ENCODE measurements at regions not wholly inside any gene's neighbourhood (a gene's known extent, or its start where the extent isn't known, plus 50 kb on each side); places are given as distances from the start of the nearest gene placed in this dataset.

DNA sequence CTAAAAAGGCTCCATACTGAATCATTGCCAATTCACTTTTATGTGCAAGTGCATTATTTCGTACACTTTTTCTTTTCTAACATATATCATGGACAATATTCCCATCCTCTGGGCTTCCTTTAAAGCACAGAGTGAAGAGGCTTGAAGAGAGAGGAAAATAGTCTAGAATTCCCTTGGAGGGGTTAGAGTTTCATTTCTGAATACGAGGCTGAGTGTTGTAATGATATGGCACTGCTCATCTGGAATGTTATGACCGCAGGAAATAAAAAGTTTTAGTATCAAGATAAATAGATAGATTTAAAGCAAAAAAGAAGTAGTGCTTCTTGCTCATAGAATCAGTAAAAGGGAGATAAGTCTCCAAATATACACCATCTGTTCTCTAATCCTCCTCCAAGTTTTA, 412.3 kb upstream of the SLITRK1 start:
- in situ Hi-C loops (cut with MboI; ENCODE audit: low sequenced_read_pairs) (no loop called here), dilution Hi-C loops (cut with HindIII; ENCODE audit: low sequenced_read_pairs, unreplicated experiment) (no loop called here), intact Hi-C loops (cut with micrococcal nuclease) (no loop called here)
- Histone ChIP-seq H3K4ac (ENCODE audit: low read depth, low read length) (no peak overlapping the region), H2BK5ac (ENCODE audit: low read depth, low read length, poor library complexity, severe bottlenecking) (no peak overlapping the region), H3K56ac (ENCODE audit: extremely low read depth, insufficient read depth, low read length) (no peak overlapping the region), H3K27ac (ENCODE audit: insufficient read depth, low read length) (no peak overlapping the region), H4K91ac (ENCODE audit: insufficient read depth, low read depth, low read length) (no peak overlapping the region), H3K4me3 (ENCODE audit: insufficient read depth, low read depth, low read length) (no peak overlapping the region), H2AK5ac (ENCODE audit: low read depth, low read length) (no peak overlapping the region), H2AK9ac (replicated peaks; ENCODE audit: low read depth, low read length, poor library complexity) (no peak overlapping the region), H4K20me1 (ENCODE audit: insufficient read depth, low read length) (no peaks in the 10 kb centered on the region), H4K8ac (ENCODE audit: low read depth in 2 of 2, low read length in 2 of 2) (no peak overlapping the region), H3K36me3 (ENCODE audit: control insufficient read depth, insufficient read depth, low read length) (no peaks in the 10 kb centered on the region), H3K27me3 (ENCODE audit: control insufficient read depth, insufficient read depth, low read length) (no peaks in the 10 kb centered on the region), H2BK120ac (ENCODE audit: low read depth, low read length) (no peak overlapping the region), H2AFZ (replicated peaks; ENCODE audit: low read length, poor library complexity) (no peak overlapping the region), H2BK15ac (ENCODE audit: low read depth, low read length) (no peak overlapping the region), H3K9ac (ENCODE audit: low read depth, low read length) (no peak overlapping the region), H2BK20ac (ENCODE audit: low read depth, low read length) (no peak overlapping the region), H3K18ac (ENCODE audit: low read depth, low read length) (no peak overlapping the region), H3K23ac (ENCODE audit: low read depth, low read length) (no peak overlapping the region), H3K79me1 (ENCODE audit: low read depth in 1 of 2, low read length in 2 of 2) (no peaks in the 10 kb centered on the region), H3K4me2 (ENCODE audit: low read depth, low read length) (no peak overlapping the region), H3K4me1 (ENCODE audit: control insufficient read depth, insufficient read depth, low read length) (no peaks in the 10 kb centered on the region), H3K14ac (replicated peaks; ENCODE audit: low read depth, low read length) (no peak overlapping the region), H3K9me1 (ENCODE audit: insufficient read depth, low read length) (no peaks in the 10 kb centered on the region), H4K5ac (ENCODE audit: low read depth, low read length) (no peak overlapping the region), H3K9me3 (ENCODE audit: control insufficient read depth, insufficient read depth, low read length) (no peaks in the 10 kb centered on the region)
- CTCF ChIA-PET: no interaction called here
- DNase-seq: no peak
- POLR2A ChIA-PET (ENCODE audit: unreplicated experiment): no interaction called here
- ATAC-seq (ENCODE audit: low read depth): no peak
- no CpG with 5 or more reads among the region's 3 CpGs for WGBS, 2 experiments (ENCODE audit: extremely low coverage in 2 of 2, insufficient read length in 1 of 2)
- TF ChIP-seq POLR2A (IDR thresholded peaks at IDR 0.05; ENCODE audit: low read depth, low read length): no peak
- TF ChIP-seq, protein P1, sequence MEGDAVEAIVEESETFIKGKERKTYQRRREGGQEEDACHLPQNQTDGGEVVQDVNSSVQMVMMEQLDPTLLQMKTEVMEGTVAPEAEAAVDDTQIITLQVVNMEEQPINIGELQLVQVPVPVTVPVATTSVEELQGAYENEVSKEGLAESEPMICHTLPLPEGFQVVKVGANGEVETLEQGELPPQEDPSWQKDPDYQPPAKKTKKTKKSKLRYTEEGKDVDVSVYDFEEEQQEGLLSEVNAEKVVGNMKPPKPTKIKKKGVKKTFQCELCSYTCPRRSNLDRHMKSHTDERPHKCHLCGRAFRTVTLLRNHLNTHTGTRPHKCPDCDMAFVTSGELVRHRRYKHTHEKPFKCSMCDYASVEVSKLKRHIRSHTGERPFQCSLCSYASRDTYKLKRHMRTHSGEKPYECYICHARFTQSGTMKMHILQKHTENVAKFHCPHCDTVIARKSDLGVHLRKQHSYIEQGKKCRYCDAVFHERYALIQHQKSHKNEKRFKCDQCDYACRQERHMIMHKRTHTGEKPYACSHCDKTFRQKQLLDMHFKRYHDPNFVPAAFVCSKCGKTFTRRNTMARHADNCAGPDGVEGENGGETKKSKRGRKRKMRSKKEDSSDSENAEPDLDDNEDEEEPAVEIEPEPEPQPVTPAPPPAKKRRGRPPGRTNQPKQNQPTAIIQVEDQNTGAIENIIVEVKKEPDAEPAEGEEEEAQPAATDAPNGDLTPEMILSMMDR (conservative IDR thresholded peaks at IDR 0.05; ENCODE audit: low read depth, low read length): no peak
- BruUV-seq (replicated peaks): no TSS peak

Measured in IMR-90 (cell line).